DMS153 treated with DMSO at 0.1 percent for 48 hours (cell line): ENCODE measurements at regions not wholly inside any gene's neighbourhood (a gene's known extent, or its start where the extent isn't known, plus 50 kb on each side); places are given as distances from the start of the nearest gene placed in this dataset.
A peak's percentile ranks its signal among the peaks of the same experiment; 100 is the strongest.
"Not testable (repeated sequence)": the region's sequence is repeated elsewhere in the genome, so short reads cannot be mapped to it uniquely, and the experiment has no call there.

Experiments used
- DNase-seq: peaks from one replicate; lab custom pipeline; 2025; ENCODE audit not compliant: unreplicated experiment; lab: John Stamatoyannopoulos, UW

DNA sequence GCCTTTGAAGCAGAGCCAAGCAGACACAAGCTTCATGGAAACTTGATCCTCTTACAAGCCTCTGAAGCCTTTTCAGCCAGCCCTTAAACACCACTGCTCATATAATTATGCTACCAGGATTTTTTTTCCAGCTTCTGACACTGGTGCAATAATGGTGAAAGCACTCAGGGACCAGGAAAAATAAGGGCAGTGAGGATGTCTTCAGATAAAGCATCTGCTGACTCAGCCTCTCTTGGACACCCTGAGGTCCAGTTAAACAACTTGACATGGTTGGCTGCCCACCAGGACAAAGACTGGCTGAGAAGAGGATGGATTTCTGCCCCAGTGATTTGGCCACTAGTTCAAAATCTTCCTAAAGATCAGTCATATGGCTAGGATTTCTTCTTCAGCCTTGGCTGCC, 124.2 kb upstream of the N4BP1 start:
- no peak for DNase-seq

DNA sequence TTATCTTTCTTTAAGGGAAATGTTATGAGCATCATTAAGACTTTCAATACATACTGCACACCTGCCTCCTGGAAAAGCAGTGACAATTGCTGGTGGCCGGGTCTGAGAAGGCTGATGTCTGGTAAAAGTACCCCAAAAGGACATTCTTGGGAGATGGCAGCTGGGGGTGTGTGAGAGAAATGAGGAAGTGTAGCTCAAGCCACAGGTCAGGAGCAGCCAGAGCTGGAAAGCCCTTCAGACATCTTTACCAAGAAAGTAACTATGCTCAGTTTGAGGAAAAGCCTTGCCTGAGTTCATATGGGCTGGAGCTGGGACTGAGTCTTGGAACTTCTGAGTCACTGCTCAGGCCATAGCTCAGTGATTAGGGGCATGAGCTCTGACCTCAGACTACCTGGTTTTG, 94.7 kb upstream of the N4BP1 start:
- no peak for DNase-seq

DNA sequence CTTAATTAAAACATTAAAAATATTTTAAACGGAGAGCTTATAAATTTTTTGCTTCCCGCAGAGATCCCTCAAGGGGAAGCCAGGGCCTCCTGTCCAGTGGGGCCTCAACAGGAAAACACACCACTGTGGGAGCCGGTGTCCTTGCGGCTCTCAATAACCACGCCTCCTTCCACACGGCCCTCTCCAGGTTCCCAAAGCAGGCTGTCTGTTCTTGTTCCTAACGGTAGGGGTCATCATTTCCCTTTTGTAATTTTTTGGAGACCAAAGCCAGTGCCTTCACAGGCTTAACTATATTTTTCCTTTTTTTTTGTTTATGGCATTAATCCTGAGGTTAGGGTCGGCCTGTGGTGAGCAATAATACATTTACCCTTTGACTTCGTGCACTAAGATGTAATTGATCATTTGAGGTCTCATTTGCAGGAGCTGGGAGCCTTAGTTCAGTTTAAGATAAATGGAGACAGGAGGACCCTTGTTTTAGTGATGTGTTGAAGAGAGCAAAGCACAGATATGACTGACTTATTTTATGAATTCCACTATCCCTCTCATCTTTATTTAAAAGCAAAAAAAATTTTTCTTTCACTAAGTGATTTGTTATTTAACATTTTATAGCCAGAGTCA, 77.5 kb upstream of the N4BP1 start:
- DNase-seq, result peak; percentile 26

DNA sequence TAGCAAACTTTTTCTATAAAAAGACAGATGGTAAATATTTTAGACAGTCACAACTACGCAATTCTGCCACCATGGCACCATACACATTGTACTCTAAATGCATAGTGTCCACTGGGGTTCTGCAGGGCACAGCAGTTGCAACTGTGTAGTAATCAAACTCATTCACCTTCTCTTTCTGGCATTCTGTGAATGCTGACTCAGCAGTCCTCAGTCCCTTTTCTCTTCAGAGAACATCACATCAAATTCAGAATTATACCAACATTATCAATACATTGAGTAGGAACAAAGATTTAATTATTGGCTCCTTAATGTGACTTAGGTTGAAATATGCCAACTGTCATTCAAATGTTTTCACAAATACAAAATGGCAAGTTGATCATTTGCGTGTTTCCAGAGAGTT, 74.2 kb upstream of the N4BP1 start:
- DNase-seq, result no peak

DNA sequence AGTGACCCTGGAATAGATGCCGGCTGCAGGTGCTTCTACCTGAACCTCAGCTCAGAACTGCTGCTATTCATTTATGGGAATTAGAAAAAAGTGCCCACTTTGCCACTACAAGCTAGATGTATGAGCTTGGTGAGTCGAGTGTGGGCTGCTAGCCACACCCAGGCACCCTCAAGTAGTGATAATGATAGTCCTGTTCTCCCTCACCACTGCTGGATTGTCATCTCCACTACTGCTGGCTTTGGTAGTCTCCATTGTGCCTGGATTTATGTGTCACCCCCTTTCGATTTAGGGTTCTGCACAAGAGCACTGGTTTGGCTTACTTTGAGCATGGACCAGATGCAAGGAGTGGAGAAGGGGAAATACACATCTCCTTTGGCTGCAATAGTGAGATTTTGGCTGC, 73.0 kb upstream of the N4BP1 start:
- DNase-seq, result no peak

DNA sequence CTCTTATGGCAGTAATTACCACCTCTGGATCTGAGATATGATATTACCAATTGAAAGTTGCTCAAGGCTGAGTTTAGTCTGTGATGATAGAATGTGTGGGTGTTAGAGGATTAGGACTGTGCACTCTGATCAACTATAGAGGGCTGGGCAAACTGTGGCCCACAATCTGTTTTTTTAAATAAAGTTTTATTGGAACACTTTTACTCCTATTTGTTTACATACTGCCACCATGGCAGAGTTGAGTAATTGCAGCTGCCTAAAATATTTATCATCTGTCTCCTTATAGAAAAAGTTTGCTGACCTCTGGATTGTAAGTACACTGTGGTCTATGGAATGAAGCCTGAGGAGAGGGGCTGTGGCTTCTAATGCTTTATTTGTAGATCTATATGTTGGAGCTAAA, 71.5 kb upstream of the N4BP1 start:
- DNase-seq, result no peak

DNA sequence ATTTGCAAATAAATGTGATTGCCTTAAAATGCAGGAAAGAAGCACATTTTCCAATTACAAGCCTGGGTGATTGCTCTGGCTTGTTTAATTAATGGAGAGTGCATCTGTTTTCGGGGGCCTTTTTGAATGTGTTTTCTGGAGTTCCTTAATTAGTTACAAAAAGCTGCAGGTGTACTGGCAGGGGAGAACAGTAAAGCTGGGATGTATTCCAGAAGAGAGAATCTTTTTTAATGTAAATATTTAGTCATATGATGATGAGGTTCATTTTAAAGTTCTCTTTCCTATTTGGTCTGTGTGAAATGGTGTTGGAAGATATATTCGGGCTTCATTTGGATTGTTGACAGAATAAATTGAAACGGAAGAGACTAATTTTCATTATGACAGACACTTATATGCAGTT, 70.9 kb upstream of the N4BP1 start:
- no peak for DNase-seq

DNA sequence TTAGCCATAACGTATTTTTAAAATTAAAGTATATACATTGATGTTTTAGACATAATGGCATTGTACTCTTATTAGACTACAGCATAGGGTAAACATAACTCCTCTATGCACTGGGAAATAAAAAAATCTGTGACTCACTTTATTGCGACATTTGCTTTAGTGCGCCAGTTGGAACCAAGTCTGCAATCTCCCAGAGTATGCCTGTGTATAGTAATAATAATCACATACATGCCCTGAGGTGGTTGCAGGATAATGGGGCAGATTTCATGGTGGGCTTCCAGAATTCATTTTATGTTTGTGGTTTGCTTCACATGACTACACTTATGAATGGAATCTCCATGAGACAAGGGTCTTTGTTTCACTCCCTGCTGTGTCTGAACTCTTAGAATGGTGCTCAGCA, 66.9 kb upstream of the N4BP1 start:
- no peak for DNase-seq

DNA sequence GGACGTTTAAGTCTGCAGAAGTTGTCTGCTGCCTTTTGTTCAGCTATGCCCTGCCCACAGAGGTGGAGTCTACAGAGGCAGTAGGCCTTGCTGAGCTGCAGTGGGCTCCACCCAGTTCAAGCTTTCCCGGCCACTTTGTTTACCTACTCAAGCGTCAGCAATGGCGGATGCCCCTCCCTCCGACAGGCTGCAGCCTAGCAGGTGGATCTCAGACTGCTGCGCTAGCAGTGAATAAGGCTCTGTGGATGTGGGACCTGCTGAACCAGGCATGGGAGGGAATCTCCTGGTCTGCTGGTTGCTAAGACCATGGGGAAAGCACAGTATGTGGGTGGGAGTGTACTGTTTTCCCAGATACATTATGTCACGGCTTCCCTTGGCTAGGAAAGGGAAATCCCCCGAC, 58.2 kb upstream of the N4BP1 start:
- not testable (repeated sequence) for DNase-seq

DNA sequence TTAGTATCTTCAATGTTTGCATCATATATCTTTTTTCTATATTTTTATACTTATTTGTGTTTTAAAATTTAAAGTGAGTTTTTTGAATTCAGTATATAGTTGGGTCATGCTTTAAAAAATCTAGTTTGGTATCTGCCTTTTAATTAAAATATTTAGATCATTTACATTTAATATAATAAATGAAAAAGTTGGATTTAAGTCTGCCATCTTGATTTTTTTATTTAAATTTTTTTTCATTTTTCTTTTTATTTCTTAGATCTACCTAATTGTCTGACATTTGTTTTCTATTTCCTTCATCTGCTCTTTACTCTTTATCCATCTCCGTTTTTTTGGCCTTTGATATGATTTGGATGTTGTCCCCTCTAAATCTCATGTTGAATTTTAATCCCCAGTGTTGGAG, 50.0 kb upstream of the N4BP1 start:
- DNase-seq, result no peak
